HUES48 (cell line): ENCODE measurements at regions not wholly inside any gene's neighbourhood (a gene's known extent, or its start where the extent isn't known, plus 50 kb on each side); places are given as distances from the start of the nearest gene placed in this dataset.
"Not testable (repeated sequence)": the region's sequence is repeated elsewhere in the genome, so short reads cannot be mapped to it uniquely, and the experiment has no call there.

Source experiments
- H3K27ac ChIP-seq: one replicate; pipeline ENCODE4 v1.7.0; 2013; ENCODE audit warnings: low read depth, low read length, inconsistent platforms
- H3K27me3 ChIP-seq: 2 replicates; pipeline ENCODE4 v1.6.1; 2013; ENCODE audit warnings: mild to moderate bottlenecking, low read length; ENCODE audit not compliant: control insufficient read depth, insufficient read depth
- H3K36me3 ChIP-seq: 2 replicates; pipeline ENCODE4 v1.6.1; 2013; ENCODE audit warnings: low read length; ENCODE audit not compliant: control insufficient read depth, insufficient read depth
- H3K4me1 ChIP-seq: 2 replicates; pipeline ENCODE4 v1.6.1; 2013; ENCODE audit warnings: mild to moderate bottlenecking, low read length; ENCODE audit not compliant: control insufficient read depth, insufficient read depth
- H3K4me3 ChIP-seq: 2 replicates; pipeline ENCODE4 v1.5.1; 2013; ENCODE audit warnings: mild to moderate bottlenecking, low read depth, low read length
- H3K9ac ChIP-seq: 2 replicates; pipeline ENCODE4 v1.6.1; 2013; ENCODE audit warnings: mild to moderate bottlenecking, low read depth, low read length, moderate library complexity
- H3K9me3 ChIP-seq: 2 replicates; pipeline ENCODE4 v1.6.1; 2013; ENCODE audit warnings: low read length; ENCODE audit not compliant: control insufficient read depth, insufficient read depth

- Histone ChIP-seq H3K27ac (no peak overlapping the region), H3K27me3 (no peaks in the 10 kb centered on the region), H3K9ac (no peak overlapping the region), H3K36me3 (no peaks in the 10 kb centered on the region), H3K4me3 (no peak overlapping the region), H3K9me3 (no peaks in the 10 kb centered on the region), H3K4me1 (no peaks in the 10 kb centered on the region)
Observed at GRCh38 chr3:145427355-145427754, 733.6 kb downstream of the PLOD2 start.

- Histone ChIP-seq H3K9me3 (no peaks in the 10 kb centered on the region), H3K9ac (no peak overlapping the region), H3K27ac (no peak overlapping the region), H3K36me3 (no peaks in the 10 kb centered on the region), H3K27me3 (no peaks in the 10 kb centered on the region), H3K4me1 (no peaks in the 10 kb centered on the region), H3K4me3 (no peak overlapping the region)
Observed at GRCh38 chr3:145429546-145429945, 731.4 kb downstream of the PLOD2 start.

- Histone ChIP-seq H3K4me3 (no peak overlapping the region), H3K36me3 (no peaks in the 10 kb centered on the region), H3K27me3 (no peaks in the 10 kb centered on the region), H3K9me3 (no peaks in the 10 kb centered on the region), H3K4me1 (no peaks in the 10 kb centered on the region), H3K27ac (no peak overlapping the region), H3K9ac (no peak overlapping the region)
Observed at GRCh38 chr3:145448436-145448835, 712.5 kb downstream of the PLOD2 start.

- Histone ChIP-seq H3K27ac (no peak overlapping the region), H3K9me3 (no peaks in the 10 kb centered on the region), H3K9ac (no peak overlapping the region), H3K36me3 (no peaks in the 10 kb centered on the region), H3K4me1 (no peaks in the 10 kb centered on the region), H3K27me3 (no peaks in the 10 kb centered on the region), H3K4me3 (no peak overlapping the region)
Observed at GRCh38 chr3:145450018-145450682, 710.8 kb downstream of the PLOD2 start.

- Histone ChIP-seq H3K4me1 (no peaks in the 10 kb centered on the region), H3K27me3 (no peaks in the 10 kb centered on the region), H3K27ac (no peak overlapping the region), H3K9ac (no peak overlapping the region), H3K9me3 (no peaks in the 10 kb centered on the region), H3K36me3 (no peaks in the 10 kb centered on the region), H3K4me3 (no peak overlapping the region)
Observed at GRCh38 chr3:145457825-145458552, 703.0 kb downstream of the PLOD2 start.

GRCh38 chr3:145459681-145460080 is 701.3 kb downstream of the PLOD2 start:
- H3K27ac ChIP-seq, H3K9me3 ChIP-seq, H3K4me1 ChIP-seq, H3K4me3 ChIP-seq, H3K9ac ChIP-seq, H3K36me3 ChIP-seq, H3K27me3 ChIP-seq: not testable (repeated sequence)

- Histone ChIP-seq H3K4me3 (no peak overlapping the region), H3K9ac (no peak overlapping the region), H3K27ac (no peak overlapping the region), H3K27me3 (no peaks in the 10 kb centered on the region), H3K36me3 (no peaks in the 10 kb centered on the region), H3K9me3 (peaks cover 6% of the 10 kb centered on the region; the same call in 1 of the 2 replicates), H3K4me1 (no peaks in the 10 kb centered on the region)
Observed at GRCh38 chr3:145471976-145472375, 689.0 kb downstream of the PLOD2 start.

- not testable (repeated sequence) for H3K27ac ChIP-seq, H3K9me3 ChIP-seq, H3K36me3 ChIP-seq, H3K9ac ChIP-seq, H3K4me3 ChIP-seq, H3K4me1 ChIP-seq, H3K27me3 ChIP-seq
Observed at GRCh38 chr3:145482735-145483134, 678.2 kb downstream of the PLOD2 start.

- Histone ChIP-seq H3K4me1 (no peaks in the 10 kb centered on the region), H3K27ac (no peak overlapping the region), H3K36me3 (no peaks in the 10 kb centered on the region), H3K4me3 (no peak overlapping the region), H3K9ac (no peak overlapping the region), H3K27me3 (no peaks in the 10 kb centered on the region), H3K9me3 (no peaks in the 10 kb centered on the region)
Observed at GRCh38 chr3:145483992-145484391, 677.0 kb downstream of the PLOD2 start.

GRCh38 chr3:145489011-145489410 is 672.0 kb downstream of the PLOD2 start:
- no peaks in the 10 kb centered on the region for H3K36me3 ChIP-seq
- H3K4me3 ChIP-seq, result no peak overlapping the region
- H3K27ac ChIP-seq, result no peak overlapping the region
- no peaks in the 10 kb centered on the region for H3K9me3 ChIP-seq
- no peaks in the 10 kb centered on the region for H3K27me3 ChIP-seq
- peaks cover 10% of the 10 kb centered on the region for H3K4me1 ChIP-seq
- H3K9ac ChIP-seq, result no peak overlapping the region

- no peaks in the 10 kb centered on the region for H3K27me3 ChIP-seq
Observed at GRCh38 chr3:145490088-145491048, 670.6 kb downstream of the PLOD2 start.

More at GRCh38 chr3:145490088-145491048, 670.6 kb downstream of the PLOD2 start:
- Histone ChIP-seq H3K9me3 (no peaks in the 10 kb centered on the region), H3K4me3 (no peak overlapping the region), H3K9ac (no peak overlapping the region), H3K4me1 (peaks cover 10% of the 10 kb centered on the region), H3K27ac (no peak overlapping the region), H3K36me3 (no peaks in the 10 kb centered on the region)
